Fibroblast of skin of left biceps (primary cell): ENCODE measurements at regions not wholly inside any gene's neighbourhood (a gene's known extent, or its start where the extent isn't known, plus 50 kb on each side); places are given as distances from the start of the nearest gene placed in this dataset.
"Not testable (repeated sequence)": the region's sequence is repeated elsewhere in the genome, so short reads cannot be mapped to it uniquely, and the experiment has no call there.

Experiments used
- DNase-seq, 2 experiments: peaks; one replicate each; pipeline ENCODE4 v3.0.0-alpha.2; 2013; ENCODE audit warnings: low read depth in 2 of 2

GRCh38 chr12:86774841-86775388, 518.7 kb upstream of the MGAT4C start:
- no peak for DNase-seq

DNA sequence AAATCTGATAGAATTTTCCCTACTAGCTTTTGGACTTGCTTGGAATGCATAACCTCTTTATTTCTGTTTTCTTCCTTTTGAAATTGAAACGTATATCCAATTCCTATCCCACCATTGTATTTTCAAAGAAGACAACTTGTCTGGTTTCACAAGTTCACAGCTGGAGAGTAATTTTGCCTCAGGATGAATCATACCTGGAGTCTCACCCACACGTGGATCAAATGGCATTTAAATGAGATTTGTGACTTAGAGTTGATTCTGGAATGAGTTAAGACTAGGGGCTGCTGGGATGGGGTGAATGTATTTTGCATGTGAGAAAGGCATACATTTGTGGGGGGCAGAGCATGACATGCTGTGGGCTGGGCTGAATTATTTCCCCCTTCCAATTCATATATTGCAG, 516.5 kb upstream of the MGAT4C start:
- DNase-seq, result peak; percentile 10 to 15

DNA sequence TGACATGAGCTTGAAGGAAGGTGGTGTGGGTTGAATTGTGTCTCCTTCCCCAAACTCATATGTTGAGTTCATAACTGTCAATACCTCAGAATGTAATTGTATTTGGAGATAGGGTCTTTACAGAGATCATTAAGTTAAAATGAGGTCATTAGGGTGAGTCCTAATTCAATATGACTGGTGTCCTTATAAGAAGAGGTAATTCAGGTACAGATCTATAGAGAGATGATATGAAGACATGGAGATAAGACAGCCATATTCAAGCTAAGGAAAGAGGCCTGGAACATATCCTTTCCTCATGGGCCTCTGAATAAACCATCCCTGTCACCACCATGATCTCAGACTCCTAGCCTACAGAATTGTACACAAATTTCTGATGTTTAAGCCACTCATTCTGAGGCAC, 514.7 kb upstream of the MGAT4C start:
- no peak for DNase-seq

GRCh38 chr12:86748894-86749293, 492.7 kb upstream of the MGAT4C start:
- DNase-seq, result no peak

DNA sequence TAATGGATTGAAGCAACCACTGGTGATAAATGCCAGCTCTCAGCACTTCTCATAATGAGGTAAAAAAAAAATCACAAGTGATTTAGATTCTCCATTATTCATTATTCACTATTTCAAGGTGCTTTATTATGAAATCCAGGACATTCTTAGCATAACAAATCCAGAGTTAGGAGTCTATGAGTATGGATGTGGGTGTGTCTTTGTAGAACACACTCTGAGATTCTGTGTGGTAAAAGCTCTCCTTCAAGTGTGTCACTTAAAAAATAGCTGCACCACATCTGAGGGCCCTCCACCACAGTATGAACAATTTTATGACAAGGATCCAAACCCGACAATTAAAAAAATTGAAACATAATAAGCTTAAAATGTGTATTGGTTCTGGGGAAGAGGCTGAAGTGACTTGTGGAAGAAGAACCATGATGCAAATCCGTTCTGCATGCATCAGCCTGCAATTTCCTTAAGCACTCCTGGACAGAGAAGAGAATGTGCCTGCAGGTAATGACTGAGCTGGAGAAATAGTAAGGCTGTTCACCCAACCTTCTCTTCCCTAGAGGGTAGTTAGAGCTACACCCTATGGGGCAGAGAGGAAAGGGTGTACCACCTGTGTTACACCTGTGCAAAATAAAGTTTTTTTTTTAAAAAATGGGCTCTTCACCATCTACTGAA, 488.5 kb upstream of the MGAT4C start:
- DNase-seq, result no peak

GRCh38 chr12:86743875-86744536, 487.8 kb upstream of the MGAT4C start:
- no peak for DNase-seq

GRCh38 chr12:86741531-86741930, 485.3 kb upstream of the MGAT4C start:
- DNase-seq, result no peak

DNA sequence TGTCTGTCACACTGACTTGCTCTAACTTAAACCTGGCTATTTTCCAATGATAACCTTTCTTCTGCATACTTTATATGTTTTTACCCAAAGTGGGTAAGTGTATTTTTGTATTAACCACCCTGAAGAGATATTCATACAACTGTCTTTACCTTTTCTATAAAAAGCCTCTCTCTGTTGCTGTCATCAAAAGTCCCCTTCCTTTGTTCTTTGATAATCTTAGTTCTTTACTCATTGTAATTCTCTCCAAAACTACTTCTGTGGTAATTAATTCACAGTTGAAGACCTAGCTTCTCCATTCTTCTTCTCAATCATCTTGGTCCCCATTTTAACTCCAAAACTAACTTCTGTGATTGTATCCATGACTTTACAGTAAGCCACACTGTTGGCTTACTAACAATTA, 479.7 kb upstream of the MGAT4C start:
- no peak for DNase-seq

- no peak for DNase-seq
Measured at GRCh38 chr12:86735072-86735471, 478.9 kb upstream of the MGAT4C start.

- no peak for DNase-seq
Measured at GRCh38 chr12:86730233-86730632, 474.0 kb upstream of the MGAT4C start.

GRCh38 chr12:86729739-86730138, 473.5 kb upstream of the MGAT4C start:
- DNase-seq, result no peak

DNA sequence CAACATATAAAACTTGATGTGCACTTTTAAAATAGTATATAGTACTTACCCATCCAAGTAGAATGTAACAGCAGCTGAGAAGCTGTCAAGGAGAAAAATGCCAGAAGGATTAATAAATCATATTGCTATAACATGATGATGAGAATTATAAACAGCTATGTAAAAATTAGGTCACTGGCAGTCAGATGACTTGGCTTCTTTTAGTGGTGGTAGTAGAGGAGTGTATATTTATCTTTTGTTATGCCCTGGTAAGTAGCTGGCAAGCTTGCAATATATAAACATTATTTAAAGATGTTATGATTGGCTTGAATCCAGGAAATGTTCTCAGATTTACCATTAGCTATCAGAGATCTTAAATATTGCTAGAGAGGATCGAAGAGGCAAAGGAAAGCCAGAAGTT, 471.0 kb upstream of the MGAT4C start:
- DNase-seq, result peak; percentile 43 to 53

- DNase-seq, result peak; percentile 63 to 69
Measured at GRCh38 chr12:86724716-86725115, 468.5 kb upstream of the MGAT4C start.

GRCh38 chr12:86723326-86723725, 467.1 kb upstream of the MGAT4C start:
- DNase-seq, result no peak

- DNase-seq, result no peak
Measured at GRCh38 chr12:86721713-86722397, 465.7 kb upstream of the MGAT4C start.

DNA sequence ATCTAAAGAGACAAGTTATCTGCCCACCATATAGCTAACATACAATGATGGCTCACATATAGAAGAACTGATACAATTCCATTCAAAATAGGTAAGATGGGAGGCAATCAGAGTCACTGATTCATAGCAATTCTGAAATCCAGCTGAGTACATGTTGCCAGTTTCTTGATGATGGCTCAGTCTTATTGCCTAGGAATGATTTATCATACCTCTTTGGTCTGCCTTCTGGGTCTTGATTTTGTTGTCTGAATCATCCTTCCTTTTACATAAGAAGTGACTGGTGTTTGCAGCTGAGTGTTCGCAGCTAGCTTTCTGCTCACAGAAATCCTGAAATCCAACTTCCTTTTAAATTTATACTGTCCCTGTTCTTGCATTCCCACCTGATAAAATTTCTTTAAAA, 463.2 kb upstream of the MGAT4C start:
- no peak for DNase-seq

GRCh38 chr12:86713121-86713520, 456.9 kb upstream of the MGAT4C start:
- no peak for DNase-seq

GRCh38 chr12:86712425-86712843, 456.2 kb upstream of the MGAT4C start:
- peak; percentile 95 to 96 for DNase-seq

GRCh38 chr12:86711731-86712130, 455.5 kb upstream of the MGAT4C start:
- DNase-seq, result no peak

- no peak for DNase-seq
Measured at GRCh38 chr12:86710109-86710508, 453.9 kb upstream of the MGAT4C start.

GRCh38 chr12:86709017-86709416, 452.8 kb upstream of the MGAT4C start:
- DNase-seq, result not testable (repeated sequence)

- peak; percentile 93 to 94 for DNase-seq
Measured at GRCh38 chr12:86698641-86698980, 442.4 kb upstream of the MGAT4C start.
